AG04449 (cell line): ENCODE measurements at regions not wholly inside any gene's neighbourhood (a gene's known extent, or its start where the extent isn't known, plus 50 kb on each side); places are given as distances from the start of the nearest gene placed in this dataset.

ENCODE experiments used
- CTCF ChIA-PET: fragments of 350-600 bp; formaldehyde crosslinking; extraction: SDS; loops from one replicate; lab custom pipeline; 2021; ENCODE audit warnings: antibody characterized with exemption; lab: Yijun Ruan, JAX
- POLR2A ChIA-PET: fragments of 400-600, 350-600 bp; formaldehyde crosslinking; extraction: SDS; loops from one replicate; lab custom pipeline; 2020; ENCODE audit warnings: antibody characterized with exemption, inconsistent platforms; lab: Yijun Ruan, JAX
- DNase-seq: peaks from one replicate; pipeline ENCODE4 v3.0.0-alpha.2; 2010; ENCODE audit warnings: low read depth, low spot score
- H3K4me3 ChIP-seq: 2 replicates; pipeline ENCODE4 v1.5.1; 2011; ENCODE audit warnings: low read depth, mild to moderate bottlenecking, control low read depth, low read length
- CTCF ChIP-seq: IDR thresholded peaks from one replicate; pipeline ENCODE4 v1.5.1; 2011; ENCODE audit warnings: mild to moderate bottlenecking, moderate library complexity, low read length, control low read depth, inconsistent platforms; ENCODE audit not compliant: insufficient read depth; ENCODE audit errors: missing control alignments

GRCh38 chr4:96599752-96600151 is 759.9 kb downstream of the PDHA2 start:
- DNase-seq = no peak
- POLR2A ChIA-PET = no interaction called here
- no peak for TF ChIP-seq CTCF
- H3K4me3 ChIP-seq = no peak overlapping the region
- CTCF ChIA-PET = no interaction called here

GRCh38 chr4:96602661-96603060 is 762.8 kb downstream of the PDHA2 start:
- TF ChIP-seq CTCF = no peak
- ChIA-PET CTCF (no interaction called here), POLR2A (no interaction called here)
- DNase-seq = no peak
- H3K4me3 ChIP-seq = no peak overlapping the region

- no peak for DNase-seq
- CTCF ChIA-PET = no interaction called here
- POLR2A ChIA-PET = no interaction called here
- TF ChIP-seq CTCF = no peak
- no peak overlapping the region for H3K4me3 ChIP-seq
Observed at GRCh38 chr4:96603641-96604040, 763.7 kb downstream of the PDHA2 start.

GRCh38 chr4:96606451-96606850 is 766.6 kb downstream of the PDHA2 start:
- no peak for DNase-seq
- no peak for TF ChIP-seq CTCF
- CTCF ChIA-PET = no interaction called here
- H3K4me3 ChIP-seq = no peak overlapping the region
- POLR2A ChIA-PET = no interaction called here

- CTCF ChIA-PET = no interaction called here
- POLR2A ChIA-PET = no interaction called here
- DNase-seq = no peak
- no peak overlapping the region for H3K4me3 ChIP-seq
- no peak for TF ChIP-seq CTCF
Observed at GRCh38 chr4:96626023-96626422, 786.1 kb downstream of the PDHA2 start.

- POLR2A ChIA-PET = no interaction called here
- no peak for DNase-seq
- CTCF ChIA-PET = no interaction called here
Observed at GRCh38 chr4:96630839-96631238, 790.9 kb downstream of the PDHA2 start.

More at GRCh38 chr4:96630839-96631238, 790.9 kb downstream of the PDHA2 start:
- no peak for TF ChIP-seq CTCF
- no peak overlapping the region for H3K4me3 ChIP-seq
